IPS-18c (cell line): ENCODE measurements at regions not wholly inside any gene's neighbourhood (a gene's known extent, or its start where the extent isn't known, plus 50 kb on each side); places are given as distances from the start of the nearest gene placed in this dataset.

Experiments
- H3K4me3 ChIP-seq: 2 replicates; pipeline ENCODE4 v1.7.0; 2013; ENCODE audit warnings: low read depth, mild to moderate bottlenecking, low read length, moderate library complexity; ENCODE audit not compliant: insufficient read depth
- H3K9me3 ChIP-seq: one replicate; pipeline ENCODE4 v1.6.1; 2013; ENCODE audit warnings: mild to moderate bottlenecking, low read length, moderate library complexity; ENCODE audit not compliant: control insufficient read depth, insufficient read depth

DNA sequence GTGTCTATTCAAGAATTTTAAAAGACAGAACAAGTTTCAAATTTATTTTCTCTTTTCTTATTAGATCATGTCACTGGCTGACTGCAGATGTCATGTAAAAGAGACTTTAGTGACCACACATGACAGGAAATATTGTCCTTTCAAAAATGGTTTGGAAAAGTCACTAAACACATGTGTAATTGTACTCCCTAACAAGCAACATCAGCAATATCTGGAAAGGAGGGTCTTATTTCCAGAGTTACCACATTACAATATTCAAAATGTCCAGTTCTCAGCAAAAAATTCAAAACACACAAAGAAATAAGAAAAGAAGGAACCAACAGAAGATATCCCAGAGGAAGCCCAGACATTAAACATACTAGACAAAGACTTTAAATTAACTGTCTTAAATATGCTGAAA lies 197.1 kb downstream of the EN1 start:
- no peaks in the 10 kb centered on the region for H3K9me3 ChIP-seq
- H3K4me3 ChIP-seq: no peak overlapping the region

DNA sequence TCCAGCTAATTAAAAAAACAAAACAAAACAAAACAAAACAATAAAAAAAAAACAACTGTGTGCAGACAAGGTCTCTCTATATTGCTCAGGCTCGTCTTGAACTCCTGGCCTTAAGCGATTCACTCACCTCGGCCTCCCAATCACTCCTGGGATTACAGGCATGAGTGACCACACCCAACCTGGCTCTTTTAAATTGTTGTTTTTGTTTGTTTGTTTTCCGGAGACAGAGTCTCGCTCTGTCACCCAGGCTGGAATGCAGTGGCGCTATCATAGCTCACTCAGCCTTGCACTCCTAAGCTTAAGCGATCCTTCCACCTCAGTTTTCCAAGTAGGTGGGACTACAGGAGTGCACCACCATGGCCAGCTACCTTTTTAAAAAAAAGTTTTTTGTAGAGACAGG lies 201.6 kb downstream of the EN1 start:
- Histone ChIP-seq H3K4me3 (no peak overlapping the region), H3K9me3 (peaks cover 1% of the 10 kb centered on the region)

DNA sequence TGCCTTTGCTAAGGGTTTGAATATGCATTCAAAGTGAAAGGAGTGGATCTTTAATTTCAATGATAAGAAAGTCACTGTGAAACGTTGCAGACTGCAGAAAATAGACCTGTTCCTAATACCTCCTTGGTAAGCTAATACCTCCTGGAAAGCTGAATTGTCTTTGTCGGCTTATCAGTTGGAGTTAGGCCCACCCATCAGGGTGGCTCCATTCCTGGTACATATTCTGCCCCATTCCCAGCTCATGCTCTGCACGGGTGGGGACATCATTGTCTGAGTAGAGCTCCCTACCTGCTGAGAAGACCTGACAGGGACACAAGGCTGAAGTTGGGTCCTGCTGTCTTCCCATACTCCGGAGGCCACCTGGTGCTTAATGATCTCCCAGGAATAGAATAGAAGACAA lies 203.3 kb downstream of the EN1 start:
- Histone ChIP-seq H3K9me3 (peaks cover 2% of the 10 kb centered on the region), H3K4me3 (no peak overlapping the region)

DNA sequence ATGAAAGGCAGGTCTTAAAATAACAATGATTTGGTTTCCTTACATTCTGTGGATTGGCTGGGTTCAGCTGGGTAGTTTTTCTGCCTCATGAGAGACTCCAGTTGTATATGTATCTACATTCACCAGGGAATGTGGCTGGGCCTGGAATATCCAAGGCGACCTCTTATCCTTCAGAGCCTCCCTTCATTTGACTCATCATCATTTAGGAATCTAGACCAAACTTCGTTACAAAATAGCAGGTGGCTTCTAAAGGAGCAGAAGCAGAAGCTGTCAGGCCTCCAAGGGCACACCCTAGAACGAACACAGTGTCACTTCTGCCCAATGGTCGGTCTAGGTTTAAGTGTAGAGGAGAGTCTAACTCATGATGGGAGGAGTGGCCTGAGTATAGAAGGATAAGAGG lies 204.2 kb downstream of the EN1 start:
- Histone ChIP-seq H3K4me3 (no peak overlapping the region), H3K9me3 (peaks cover 2% of the 10 kb centered on the region)

DNA sequence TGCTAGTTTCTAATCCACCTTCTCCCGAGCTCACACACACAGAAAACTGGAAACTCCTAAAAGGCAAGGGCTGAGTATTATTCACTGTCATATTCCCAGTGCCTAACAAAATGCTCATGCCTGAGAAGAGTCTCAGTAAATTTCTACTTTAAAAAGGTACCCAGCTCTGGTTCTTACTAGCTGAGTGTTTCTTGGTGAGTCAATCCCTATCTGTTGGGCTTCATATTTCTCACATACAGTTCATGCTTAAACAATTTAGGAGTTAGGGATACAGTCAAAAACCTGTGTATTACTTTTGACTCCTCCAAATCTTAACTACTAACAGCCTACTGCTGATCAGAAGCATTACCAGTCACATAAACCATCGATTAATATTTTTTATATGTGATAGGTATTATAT lies 204.9 kb downstream of the EN1 start:
- H3K9me3 ChIP-seq: peaks cover 2% of the 10 kb centered on the region
- H3K4me3 ChIP-seq: no peak overlapping the region

DNA sequence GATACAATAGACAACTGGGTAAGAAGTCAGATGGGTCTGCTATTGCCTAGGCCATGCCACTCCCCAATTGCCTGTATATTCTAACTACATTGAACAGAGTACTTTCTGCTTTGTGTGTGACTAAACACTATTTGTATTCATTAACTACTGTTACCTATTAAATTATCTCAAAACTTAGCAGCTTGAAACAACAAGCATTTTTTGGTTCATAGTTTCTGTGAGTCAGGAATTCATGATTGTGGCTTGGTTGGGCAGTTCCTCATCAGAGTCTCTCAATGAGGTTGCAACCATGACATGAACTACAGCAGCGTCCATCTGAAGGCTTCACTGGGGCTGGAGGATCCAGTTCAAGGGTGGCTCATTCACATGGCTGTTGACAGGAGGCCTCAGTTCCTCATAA lies 205.7 kb downstream of the EN1 start:
- peaks cover 2% of the 10 kb centered on the region for H3K9me3 ChIP-seq
- no peak overlapping the region for H3K4me3 ChIP-seq

DNA sequence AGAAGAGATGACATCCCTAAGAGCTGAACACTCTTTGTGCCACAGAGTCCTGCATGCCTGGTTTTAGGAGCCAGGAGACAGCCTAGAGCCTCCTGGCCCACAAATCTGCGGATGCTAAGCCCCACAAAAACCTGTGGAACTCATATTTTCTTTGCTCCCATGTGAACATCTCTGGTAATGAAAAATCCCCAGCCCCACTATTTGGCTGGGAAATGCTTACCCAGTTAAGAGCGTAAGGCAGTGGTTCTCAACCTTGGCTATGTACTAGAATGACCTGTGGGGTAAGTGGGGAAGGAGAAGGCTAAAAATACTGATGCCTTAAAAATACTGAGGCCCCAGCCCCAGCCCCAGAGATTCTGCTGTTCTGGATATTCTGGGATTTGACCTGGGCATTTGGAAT lies 208.1 kb downstream of the EN1 start:
- Histone ChIP-seq H3K9me3 (peaks cover 2% of the 10 kb centered on the region), H3K4me3 (no peak overlapping the region)

DNA sequence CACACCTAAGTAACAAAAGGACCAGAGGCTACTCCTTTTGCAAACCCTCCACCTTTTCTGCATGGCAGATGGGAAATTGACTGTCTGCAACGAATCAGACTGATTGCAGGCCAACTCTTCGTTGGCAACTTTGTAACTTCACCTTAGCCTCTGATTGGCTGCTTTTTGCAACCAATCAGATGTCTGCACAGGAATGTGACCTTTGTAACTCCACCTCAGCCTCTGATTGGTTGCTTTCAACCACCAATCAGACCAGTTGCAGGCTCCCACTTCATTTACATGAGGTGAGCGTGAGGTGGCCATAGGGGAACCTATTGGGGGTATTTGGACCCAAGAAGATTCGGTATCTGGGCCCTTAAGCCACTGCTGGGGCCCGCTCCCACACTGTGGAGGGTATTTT lies 209.0 kb downstream of the EN1 start:
- H3K9me3 ChIP-seq: peaks cover 2% of the 10 kb centered on the region
- no peak overlapping the region for H3K4me3 ChIP-seq

DNA sequence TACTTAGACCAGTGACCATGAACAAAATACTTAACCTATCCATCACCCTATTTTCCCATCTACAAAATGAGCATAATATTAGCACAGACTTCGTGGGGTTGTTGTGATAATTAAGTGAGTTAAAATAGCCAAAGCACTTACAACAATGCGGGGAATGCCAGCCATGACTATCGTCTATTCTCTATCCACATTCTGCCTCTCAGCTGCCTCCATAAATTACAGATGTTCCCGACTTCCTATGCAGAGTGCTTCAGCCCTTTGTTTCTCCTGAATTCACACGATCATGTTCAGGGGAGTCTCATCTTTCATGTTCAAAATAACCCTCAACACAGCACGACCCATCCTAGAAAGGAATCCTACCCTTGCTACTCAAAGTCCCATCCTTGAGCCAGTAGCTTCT lies 211.6 kb downstream of the EN1 start:
- H3K9me3 ChIP-seq: peaks cover under 1% of the 10 kb centered on the region
- H3K4me3 ChIP-seq: no peak overlapping the region

DNA sequence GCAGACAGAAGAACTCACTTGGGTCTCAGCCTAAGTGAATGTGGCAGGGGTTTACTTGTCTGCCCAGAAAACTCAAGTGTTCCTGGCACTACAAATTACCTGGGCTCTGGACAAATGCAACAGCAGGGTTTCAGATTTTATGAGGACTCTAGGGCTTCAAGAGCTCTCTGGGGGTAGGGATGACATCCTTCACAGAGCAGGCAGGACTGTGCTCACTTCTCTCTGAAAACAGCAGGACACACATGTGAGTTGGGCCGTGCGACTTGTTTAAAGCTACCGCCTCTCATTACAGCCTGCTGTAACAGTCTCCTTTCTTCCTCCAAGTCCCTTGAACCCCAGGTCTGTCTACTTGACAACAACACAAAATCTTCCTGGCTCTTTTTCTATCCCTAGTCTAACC lies 212.6 kb downstream of the EN1 start:
- H3K9me3 ChIP-seq: no peaks in the 10 kb centered on the region
- H3K4me3 ChIP-seq: no peak overlapping the region

DNA sequence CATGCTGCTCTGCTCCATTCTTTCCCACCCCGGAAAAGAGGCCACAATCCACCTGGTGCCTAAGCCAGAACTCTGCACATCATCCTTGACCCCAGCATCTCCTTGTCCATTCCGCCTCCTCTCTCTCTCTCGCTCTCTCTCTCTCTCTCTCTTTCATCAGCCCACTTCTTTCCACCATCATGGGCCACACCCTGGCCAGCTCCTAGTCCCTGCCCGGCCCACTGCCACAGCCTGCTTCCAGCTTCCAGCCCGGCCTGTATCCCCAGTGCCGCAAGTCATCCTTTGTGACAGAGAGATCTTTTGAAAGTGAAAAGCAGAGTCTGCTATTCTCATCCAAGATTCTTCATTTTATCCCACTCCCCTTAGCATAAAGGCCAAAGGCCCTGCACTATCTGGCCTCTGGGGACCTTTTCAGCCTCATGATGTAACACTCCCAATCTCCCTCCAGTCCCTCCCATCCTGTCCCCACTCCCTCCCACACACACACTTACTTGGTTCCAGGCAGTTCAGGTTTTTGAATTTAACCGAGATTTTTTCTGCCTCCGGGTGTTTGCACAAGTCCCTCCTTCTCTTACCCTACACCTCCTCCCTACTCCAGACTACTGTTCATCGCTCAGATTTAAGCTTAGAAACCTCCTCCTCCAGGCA lies 214.0 kb downstream of the EN1 start:
- Histone ChIP-seq H3K4me3 (no peak overlapping the region), H3K9me3 (no peaks in the 10 kb centered on the region)

DNA sequence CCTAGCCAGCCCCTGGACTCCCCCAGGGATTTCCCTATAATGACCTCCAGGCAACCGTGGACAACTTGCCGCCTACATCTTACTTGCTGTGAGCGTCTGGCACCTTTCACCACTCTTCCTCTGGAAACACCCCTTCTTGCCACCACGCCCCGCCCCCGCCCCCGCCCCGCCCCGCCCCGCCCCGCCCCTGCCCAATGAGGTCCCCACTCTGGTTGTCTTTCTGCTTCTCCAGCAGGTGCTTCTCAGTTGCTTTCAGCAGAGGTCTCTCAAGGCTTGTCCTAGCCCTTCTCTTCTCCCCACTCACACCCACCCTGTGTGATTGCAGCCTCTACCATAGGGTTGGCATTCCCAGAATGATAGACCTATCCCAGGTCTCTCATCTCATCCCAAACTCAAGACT lies 214.5 kb downstream of the EN1 start:
- H3K9me3 ChIP-seq: no peaks in the 10 kb centered on the region
- H3K4me3 ChIP-seq: no peak overlapping the region

DNA sequence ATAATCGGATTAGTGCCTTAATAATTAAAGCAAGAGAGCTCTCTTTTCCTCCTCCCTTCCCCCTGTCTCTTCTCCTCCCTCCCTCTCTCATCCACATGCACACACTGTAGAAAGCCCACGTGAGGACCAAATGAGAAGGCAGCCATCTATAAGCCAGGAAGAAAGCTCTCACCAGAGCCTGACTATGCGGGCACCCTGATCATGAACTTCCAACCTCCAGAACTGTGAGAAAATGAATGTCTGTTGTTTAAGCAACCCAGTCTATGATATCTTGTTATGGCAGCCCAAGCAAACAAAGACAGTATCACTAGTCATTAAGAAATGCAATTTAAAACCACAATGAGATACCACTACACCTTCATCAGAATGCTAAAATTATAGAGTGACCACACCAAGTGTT lies 220.3 kb downstream of the EN1 start:
- Histone ChIP-seq H3K4me3 (no peak overlapping the region), H3K9me3 (no peaks in the 10 kb centered on the region)

DNA sequence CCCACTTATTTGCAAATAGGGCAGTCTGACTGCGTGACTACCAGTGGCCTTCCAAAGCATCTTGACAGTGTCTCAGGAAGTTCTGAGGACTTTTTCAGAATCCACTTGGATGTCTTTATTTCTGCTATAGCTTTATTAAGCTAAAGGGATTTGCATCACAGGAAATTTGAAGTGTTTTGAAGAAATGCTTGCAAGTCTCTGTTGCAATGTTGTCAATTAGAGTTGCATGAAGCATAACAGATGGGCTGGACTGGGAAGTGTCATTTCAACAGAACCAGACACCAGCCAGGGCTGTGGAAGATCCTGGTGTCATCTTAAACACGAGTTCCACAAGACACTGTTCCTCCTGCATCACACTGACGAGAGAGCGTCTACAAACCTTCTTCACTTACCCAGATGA lies 224.5 kb downstream of the EN1 start:
- no peaks in the 10 kb centered on the region for H3K9me3 ChIP-seq
- H3K4me3 ChIP-seq: no peak overlapping the region

DNA sequence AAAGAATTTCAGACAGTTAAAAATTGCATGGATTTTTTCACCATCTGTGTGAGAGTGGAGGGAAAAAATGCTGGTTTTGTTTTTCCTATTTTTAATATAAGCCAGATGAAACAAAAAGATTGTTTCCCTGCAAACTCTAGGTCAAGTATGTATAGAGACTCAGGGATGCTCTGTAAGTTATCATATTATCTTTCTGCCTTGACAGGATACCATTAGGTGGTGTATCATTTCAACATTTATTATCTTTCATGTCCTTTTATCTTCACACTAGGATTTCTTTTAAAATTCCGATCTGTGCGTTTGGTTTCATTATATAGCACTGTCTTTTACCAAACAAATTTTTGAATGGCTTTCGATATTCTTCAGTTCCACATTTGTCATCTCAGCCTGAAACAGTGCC lies 225.3 kb downstream of the EN1 start:
- no peaks in the 10 kb centered on the region for H3K9me3 ChIP-seq
- no peak overlapping the region for H3K4me3 ChIP-seq

DNA sequence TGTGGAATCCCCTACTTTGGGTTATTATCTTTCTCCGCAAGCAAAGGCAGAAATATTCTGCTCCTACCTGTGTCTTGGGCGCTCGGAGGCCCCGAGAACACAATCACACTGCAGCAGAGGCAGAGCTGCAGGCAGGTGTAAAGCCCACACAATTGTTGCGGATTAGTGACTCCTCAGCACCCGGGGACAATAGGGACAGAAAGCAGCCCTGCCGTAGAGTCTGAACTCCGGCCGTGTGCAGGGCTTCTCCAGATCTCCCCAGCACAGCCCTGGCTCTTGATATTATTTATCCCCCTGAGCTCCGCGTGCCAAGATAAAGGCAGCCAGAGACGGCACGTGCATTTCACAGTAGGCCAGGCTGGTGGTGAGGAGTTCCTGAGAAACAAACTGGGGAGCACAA lies 229.2 kb downstream of the EN1 start:
- no peak overlapping the region for H3K4me3 ChIP-seq
- no peaks in the 10 kb centered on the region for H3K9me3 ChIP-seq

DNA sequence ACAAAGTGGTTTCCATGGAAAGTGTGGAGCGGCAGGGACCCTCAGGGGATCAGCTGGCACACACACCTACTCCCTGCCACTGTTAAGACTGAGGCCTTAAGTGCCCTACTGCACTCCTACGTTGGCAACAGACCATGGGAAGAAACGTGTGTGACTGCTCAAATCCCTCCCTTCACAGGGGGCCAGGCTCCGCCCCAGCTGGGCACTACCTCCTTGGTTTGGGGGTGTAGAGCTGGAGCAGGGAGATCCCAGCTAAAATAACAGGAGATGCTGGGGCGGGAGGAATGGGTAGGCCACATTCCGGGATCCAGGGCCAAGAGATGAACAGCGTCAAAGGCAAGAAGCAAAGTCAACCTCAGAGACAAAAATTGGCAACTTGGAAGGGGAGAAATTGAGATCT lies 231.0 kb downstream of the EN1 start:
- no peaks in the 10 kb centered on the region for H3K9me3 ChIP-seq
- H3K4me3 ChIP-seq: no peak overlapping the region

DNA sequence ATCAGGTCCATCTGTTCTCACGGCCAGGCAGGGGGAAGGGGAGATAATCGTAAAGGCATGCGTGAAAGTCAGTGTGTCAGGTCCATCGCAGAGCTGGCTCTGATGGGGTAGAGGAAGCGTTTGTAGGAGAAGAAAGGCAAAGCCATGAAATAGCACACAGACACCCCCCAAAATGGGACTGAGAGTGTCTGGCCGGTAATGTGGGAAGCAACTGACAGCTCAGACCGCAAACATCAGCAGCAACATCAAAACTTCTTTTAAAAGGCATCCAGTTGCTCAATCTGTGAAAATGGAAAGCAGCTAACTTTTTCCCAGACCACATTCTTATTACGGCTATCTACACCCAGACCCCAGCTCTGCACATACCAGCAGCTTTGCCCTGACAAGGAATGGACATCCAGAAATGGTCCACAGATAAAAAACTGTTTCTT lies 232.6 kb downstream of the EN1 start:
- H3K9me3 ChIP-seq: no peaks in the 10 kb centered on the region
- H3K4me3 ChIP-seq: no peak overlapping the region

DNA sequence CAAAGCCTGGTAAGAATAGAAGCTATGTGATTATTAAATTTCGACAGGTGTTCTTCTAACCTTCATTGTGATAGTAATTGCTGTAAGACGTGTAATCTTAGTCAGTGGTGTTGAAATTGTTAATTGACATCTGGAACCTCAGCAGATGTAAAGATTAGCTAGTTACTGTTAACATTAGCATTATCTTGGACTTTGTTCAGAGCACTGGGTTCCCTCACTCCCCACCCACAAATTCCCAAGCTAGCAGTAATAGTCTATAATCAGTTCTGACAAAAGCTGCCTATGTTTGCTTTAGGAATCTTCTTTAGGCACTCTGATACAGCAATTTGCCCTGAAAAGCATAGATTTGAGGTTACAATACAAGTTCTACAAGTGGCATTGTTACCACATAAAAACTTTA lies 233.7 kb downstream of the EN1 start:
- no peak overlapping the region for H3K4me3 ChIP-seq
- H3K9me3 ChIP-seq: no peaks in the 10 kb centered on the region
